C4-2B (cell line): ENCODE measurements at regions not wholly inside any gene's neighbourhood (a gene's known extent, or its start where the extent isn't known, plus 50 kb on each side); places are given as distances from the start of the nearest gene placed in this dataset.

Experiments used
- ZFX ChIP-seq: fragments of 450-650 bp; IDR thresholded peaks from 2 replicates; pipeline ENCODE4 v1.6.1; 2017
- TF ChIP-seq, protein P1 (sequence below): fragments of 450-650 bp; conservative IDR thresholded peaks from 2 replicates; pipeline ENCODE4 v1.5.1; 2017; ENCODE audit warnings: mild to moderate bottlenecking

DNA sequence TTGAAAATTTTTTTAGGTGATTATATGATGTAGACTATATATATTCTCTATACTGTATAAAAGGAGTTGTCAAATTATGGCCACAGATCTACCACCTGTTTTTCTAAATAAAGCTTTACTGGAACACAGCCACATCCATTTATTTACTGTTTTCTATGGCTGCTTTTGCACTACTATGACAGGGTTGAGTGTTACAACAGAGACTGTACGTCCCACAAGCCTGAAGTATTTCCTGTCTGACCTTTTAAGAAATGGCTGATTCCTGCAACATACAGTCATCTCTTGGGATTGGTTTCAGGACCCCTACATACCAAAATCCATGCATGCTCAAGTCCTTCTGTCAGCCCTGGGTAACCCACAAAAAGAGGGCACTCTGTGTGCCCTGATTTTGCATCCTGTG lies 508.3 kb downstream of the TSN start:
- TF ChIP-seq, protein P1, sequence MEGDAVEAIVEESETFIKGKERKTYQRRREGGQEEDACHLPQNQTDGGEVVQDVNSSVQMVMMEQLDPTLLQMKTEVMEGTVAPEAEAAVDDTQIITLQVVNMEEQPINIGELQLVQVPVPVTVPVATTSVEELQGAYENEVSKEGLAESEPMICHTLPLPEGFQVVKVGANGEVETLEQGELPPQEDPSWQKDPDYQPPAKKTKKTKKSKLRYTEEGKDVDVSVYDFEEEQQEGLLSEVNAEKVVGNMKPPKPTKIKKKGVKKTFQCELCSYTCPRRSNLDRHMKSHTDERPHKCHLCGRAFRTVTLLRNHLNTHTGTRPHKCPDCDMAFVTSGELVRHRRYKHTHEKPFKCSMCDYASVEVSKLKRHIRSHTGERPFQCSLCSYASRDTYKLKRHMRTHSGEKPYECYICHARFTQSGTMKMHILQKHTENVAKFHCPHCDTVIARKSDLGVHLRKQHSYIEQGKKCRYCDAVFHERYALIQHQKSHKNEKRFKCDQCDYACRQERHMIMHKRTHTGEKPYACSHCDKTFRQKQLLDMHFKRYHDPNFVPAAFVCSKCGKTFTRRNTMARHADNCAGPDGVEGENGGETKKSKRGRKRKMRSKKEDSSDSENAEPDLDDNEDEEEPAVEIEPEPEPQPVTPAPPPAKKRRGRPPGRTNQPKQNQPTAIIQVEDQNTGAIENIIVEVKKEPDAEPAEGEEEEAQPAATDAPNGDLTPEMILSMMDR, result no peak
- TF ChIP-seq ZFX, result no peak
